ENCODE measurements at regions not wholly inside any gene's neighbourhood (a gene's known extent, or its start where the extent isn't known, plus 50 kb on each side); places are given as distances from the start of the nearest gene placed in this dataset.
A peak's percentile ranks its signal among the peaks of the same experiment; 100 is the strongest.

- H3K4me1 ChIP-seq (ENCODE audit: control insufficient read depth, insufficient read depth, low read length) = peaks cover 14% of the 10 kb centered on the region
- H3K9ac ChIP-seq (ENCODE audit: low read length in 2 of 2) = no peak overlapping the region
- H3K9me3 ChIP-seq (ENCODE audit: control insufficient read depth in 2 of 2, low read length in 2 of 2) = no peaks in the 10 kb centered on the region
- H3K36me3 ChIP-seq (ENCODE audit: control insufficient read depth in 2 of 2, insufficient read depth in 2 of 2, low read length in 2 of 2) = no peaks in the 10 kb centered on the region
- H3K27me3 ChIP-seq (ENCODE audit: control insufficient read depth in 1 of 2, insufficient read depth in 2 of 2, low read length in 2 of 2) = no peaks in the 10 kb centered on the region
- H3K4me3 ChIP-seq (ENCODE audit: low read length in 2 of 2) = no peak overlapping the region
- peak overlapping the region; percentile 24 for H3K27ac ChIP-seq (ENCODE audit: low read length)
Measured at GRCh38 chr4:154010371-154010770, 221.5 kb upstream of the SFRP2 start.

GRCh38 chr4:154009788-154010187 lies 220.9 kb upstream of the SFRP2 start:
- H3K4me3 ChIP-seq (ENCODE audit: low read length in 2 of 2) = no peak overlapping the region
- H3K27ac ChIP-seq (ENCODE audit: low read length) = peak overlapping the region; percentile 24
- no peaks in the 10 kb centered on the region for H3K36me3 ChIP-seq (ENCODE audit: control insufficient read depth in 2 of 2, insufficient read depth in 2 of 2, low read length in 2 of 2)
- no peaks in the 10 kb centered on the region for H3K9me3 ChIP-seq (ENCODE audit: control insufficient read depth in 2 of 2, low read length in 2 of 2)
- no peak overlapping the region for H3K9ac ChIP-seq (ENCODE audit: low read length in 2 of 2)
- H3K4me1 ChIP-seq (ENCODE audit: control insufficient read depth, insufficient read depth, low read length) = peaks cover 19% of the 10 kb centered on the region
- no peaks in the 10 kb centered on the region for H3K27me3 ChIP-seq (ENCODE audit: control insufficient read depth in 1 of 2, insufficient read depth in 2 of 2, low read length in 2 of 2)

GRCh38 chr4:154009191-154009590 lies 220.3 kb upstream of the SFRP2 start:
- H3K4me3 ChIP-seq (ENCODE audit: low read length in 2 of 2) = no peak overlapping the region
- no peak overlapping the region for H3K27ac ChIP-seq (ENCODE audit: low read length)
- no peak overlapping the region for H3K9ac ChIP-seq (ENCODE audit: low read length in 2 of 2)
- no peaks in the 10 kb centered on the region for H3K9me3 ChIP-seq (ENCODE audit: control insufficient read depth in 2 of 2, low read length in 2 of 2)
- peaks cover 21% of the 10 kb centered on the region for H3K4me1 ChIP-seq (ENCODE audit: control insufficient read depth, insufficient read depth, low read length)
- no peaks in the 10 kb centered on the region for H3K27me3 ChIP-seq (ENCODE audit: control insufficient read depth in 1 of 2, insufficient read depth in 2 of 2, low read length in 2 of 2)
- no peaks in the 10 kb centered on the region for H3K36me3 ChIP-seq (ENCODE audit: control insufficient read depth in 2 of 2, insufficient read depth in 2 of 2, low read length in 2 of 2)

DNA sequence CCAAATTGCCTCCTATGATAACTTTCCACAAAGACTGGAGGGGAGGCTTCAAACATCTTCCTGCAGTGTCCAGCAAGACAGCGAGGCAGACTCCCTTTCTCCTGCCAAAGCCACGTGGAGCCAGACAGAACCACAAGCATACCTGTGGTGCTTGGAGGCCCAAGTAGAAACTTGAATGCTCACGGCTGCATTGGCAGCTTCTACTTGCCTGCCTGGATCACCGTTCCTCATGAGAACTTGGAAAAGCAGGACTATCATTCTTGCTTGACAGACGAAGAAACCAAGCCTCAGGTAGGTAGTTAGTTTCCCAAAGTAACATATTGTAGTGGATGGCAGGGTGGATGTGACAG lies 216.3 kb upstream of the SFRP2 start:
- Histone ChIP-seq H3K9me3 (ENCODE audit: control insufficient read depth in 2 of 2, low read length in 2 of 2) (no peaks in the 10 kb centered on the region), H3K4me3 (ENCODE audit: low read length in 2 of 2) (peak overlapping the region in 1 of 2 donors; percentile 15), H3K9ac (ENCODE audit: low read length in 2 of 2) (no peak overlapping the region), H3K36me3 (ENCODE audit: control insufficient read depth in 2 of 2, insufficient read depth in 2 of 2, low read length in 2 of 2) (no peaks in the 10 kb centered on the region), H3K27me3 (ENCODE audit: control insufficient read depth in 1 of 2, insufficient read depth in 2 of 2, low read length in 2 of 2) (no peaks in the 10 kb centered on the region), H3K4me1 (ENCODE audit: control insufficient read depth, insufficient read depth, low read length) (peaks cover 22% of the 10 kb centered on the region), H3K27ac (ENCODE audit: low read length) (peak overlapping the region; percentile 55)

GRCh38 chr4:154004507-154005170 lies 215.8 kb upstream of the SFRP2 start:
- Histone ChIP-seq H3K4me3 (ENCODE audit: low read length in 2 of 2) (no peak overlapping the region), H3K27ac (ENCODE audit: low read length) (peak overlapping the region; percentile 55), H3K27me3 (ENCODE audit: control insufficient read depth in 1 of 2, insufficient read depth in 2 of 2, low read length in 2 of 2) (no peaks in the 10 kb centered on the region), H3K9ac (ENCODE audit: low read length in 2 of 2) (no peak overlapping the region), H3K4me1 (ENCODE audit: control insufficient read depth, insufficient read depth, low read length) (peaks cover 20% of the 10 kb centered on the region), H3K36me3 (ENCODE audit: control insufficient read depth in 2 of 2, insufficient read depth in 2 of 2, low read length in 2 of 2) (no peaks in the 10 kb centered on the region), H3K9me3 (ENCODE audit: control insufficient read depth in 2 of 2, low read length in 2 of 2) (no peaks in the 10 kb centered on the region)

DNA sequence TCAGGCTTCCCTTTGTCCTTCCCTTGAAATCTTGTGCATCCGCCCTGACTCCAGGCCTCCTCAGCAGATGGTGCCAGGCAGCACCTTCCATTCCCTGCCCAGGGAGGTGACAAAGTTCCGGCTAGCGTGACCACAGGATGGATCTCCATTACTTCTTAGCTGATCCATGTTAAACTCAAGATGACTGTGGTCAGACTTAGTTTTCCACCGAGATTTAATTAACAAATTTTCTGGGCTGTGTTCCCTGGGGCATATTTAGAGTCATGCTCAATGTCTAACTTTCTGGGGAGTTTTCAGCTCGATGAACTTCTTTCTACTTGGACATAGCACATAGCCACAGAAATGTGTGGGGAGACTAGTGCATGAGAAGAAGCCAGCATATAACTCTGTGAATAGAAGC lies 215.1 kb upstream of the SFRP2 start:
- Histone ChIP-seq H3K9ac (ENCODE audit: low read length in 2 of 2) (no peak overlapping the region), H3K27me3 (ENCODE audit: control insufficient read depth in 1 of 2, insufficient read depth in 2 of 2, low read length in 2 of 2) (no peaks in the 10 kb centered on the region), H3K4me1 (ENCODE audit: control insufficient read depth, insufficient read depth, low read length) (peaks cover 20% of the 10 kb centered on the region), H3K4me3 (ENCODE audit: low read length in 2 of 2) (no peak overlapping the region), H3K27ac (ENCODE audit: low read length) (peak overlapping the region; percentile 55), H3K36me3 (ENCODE audit: control insufficient read depth in 2 of 2, insufficient read depth in 2 of 2, low read length in 2 of 2) (no peaks in the 10 kb centered on the region), H3K9me3 (ENCODE audit: control insufficient read depth in 2 of 2, low read length in 2 of 2) (no peaks in the 10 kb centered on the region)

- Histone ChIP-seq H3K4me1 (ENCODE audit: control insufficient read depth, insufficient read depth, low read length) (peaks cover 20% of the 10 kb centered on the region), H3K9me3 (ENCODE audit: control insufficient read depth in 2 of 2, low read length in 2 of 2) (no peaks in the 10 kb centered on the region), H3K27ac (ENCODE audit: low read length) (no peak overlapping the region), H3K4me3 (ENCODE audit: low read length in 2 of 2) (no peak overlapping the region), H3K9ac (ENCODE audit: low read length in 2 of 2) (no peak overlapping the region), H3K36me3 (ENCODE audit: control insufficient read depth in 2 of 2, insufficient read depth in 2 of 2, low read length in 2 of 2) (no peaks in the 10 kb centered on the region), H3K27me3 (ENCODE audit: control insufficient read depth in 1 of 2, insufficient read depth in 2 of 2, low read length in 2 of 2) (no peaks in the 10 kb centered on the region)
Measured at GRCh38 chr4:154003378-154003777, 214.5 kb upstream of the SFRP2 start.

DNA sequence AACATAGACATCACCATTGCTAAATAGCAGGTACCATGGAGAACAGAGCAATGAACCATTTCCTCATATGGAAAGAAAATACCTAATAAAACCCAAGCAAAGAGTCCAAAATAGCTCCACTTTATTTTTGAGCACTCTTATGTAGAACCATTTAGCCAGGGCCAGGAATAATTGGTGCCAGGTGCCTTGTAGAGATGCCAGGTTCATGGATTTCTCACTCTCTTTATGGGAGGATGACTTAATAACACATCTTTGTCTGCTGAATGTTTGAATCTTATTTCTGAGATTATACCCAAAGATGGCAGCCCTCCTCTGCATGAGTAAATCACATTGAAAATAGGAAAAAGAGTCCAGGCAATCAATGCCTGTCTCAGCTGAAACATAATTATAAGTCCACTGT lies 212.3 kb upstream of the SFRP2 start:
- peaks cover 20% of the 10 kb centered on the region for H3K4me1 ChIP-seq (ENCODE audit: control insufficient read depth, insufficient read depth, low read length)
- no peaks in the 10 kb centered on the region for H3K27me3 ChIP-seq (ENCODE audit: control insufficient read depth in 1 of 2, insufficient read depth in 2 of 2, low read length in 2 of 2)
- H3K9ac ChIP-seq (ENCODE audit: low read length in 2 of 2) = no peak overlapping the region
- no peak overlapping the region for H3K27ac ChIP-seq (ENCODE audit: low read length)
- H3K9me3 ChIP-seq (ENCODE audit: control insufficient read depth in 2 of 2, low read length in 2 of 2) = no peaks in the 10 kb centered on the region
- no peaks in the 10 kb centered on the region for H3K36me3 ChIP-seq (ENCODE audit: control insufficient read depth in 2 of 2, insufficient read depth in 2 of 2, low read length in 2 of 2)
- H3K4me3 ChIP-seq (ENCODE audit: low read length in 2 of 2) = no peak overlapping the region

DNA sequence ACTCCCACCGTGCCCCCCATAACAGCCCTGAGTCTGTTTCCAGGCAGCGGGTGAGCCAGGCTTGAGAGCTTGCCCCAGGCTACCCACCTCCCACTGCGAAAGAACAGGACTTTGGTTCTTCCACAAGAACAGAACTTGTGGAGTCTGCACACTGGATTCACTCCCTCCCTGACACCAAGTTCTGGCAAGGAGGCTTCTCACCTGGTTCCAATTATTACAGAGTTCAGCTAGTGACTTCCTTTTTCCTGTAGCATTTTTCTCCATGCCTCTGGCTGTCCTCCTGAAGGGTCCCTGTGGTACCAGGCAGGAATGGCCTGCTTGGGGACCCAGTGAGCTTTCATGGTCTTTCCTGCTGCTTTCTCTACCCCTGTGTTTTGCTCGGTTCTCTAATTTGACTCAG lies 208.6 kb upstream of the SFRP2 start:
- no peak overlapping the region for H3K27ac ChIP-seq (ENCODE audit: low read length)
- no peaks in the 10 kb centered on the region for H3K27me3 ChIP-seq (ENCODE audit: control insufficient read depth in 1 of 2, insufficient read depth in 2 of 2, low read length in 2 of 2)
- H3K9ac ChIP-seq (ENCODE audit: low read length in 2 of 2) = no peak overlapping the region
- no peak overlapping the region for H3K4me3 ChIP-seq (ENCODE audit: low read length in 2 of 2)
- H3K9me3 ChIP-seq (ENCODE audit: control insufficient read depth in 2 of 2, low read length in 2 of 2) = no peaks in the 10 kb centered on the region
- peaks cover under 1% of the 10 kb centered on the region for H3K4me1 ChIP-seq (ENCODE audit: control insufficient read depth, insufficient read depth, low read length)
- H3K36me3 ChIP-seq (ENCODE audit: control insufficient read depth in 2 of 2, insufficient read depth in 2 of 2, low read length in 2 of 2) = no peaks in the 10 kb centered on the region

DNA sequence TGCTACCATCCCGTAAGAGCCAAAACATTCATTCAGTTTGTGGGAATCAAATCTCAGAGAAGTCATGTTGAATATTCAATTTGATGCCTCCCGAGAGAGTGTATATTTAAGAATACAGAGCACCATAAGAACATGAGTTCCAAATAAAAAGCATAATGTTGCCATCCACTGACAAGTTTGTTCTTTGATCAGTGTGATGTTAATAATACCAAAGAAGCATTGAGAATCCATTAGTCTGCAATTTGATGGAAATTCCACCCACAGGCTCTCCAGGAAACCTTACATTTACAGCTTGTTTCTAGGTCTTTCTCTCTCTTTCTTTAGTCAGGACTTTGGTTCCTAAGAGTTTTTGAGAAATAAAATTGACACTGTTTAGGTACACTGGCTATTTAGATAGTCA lies 200.6 kb upstream of the SFRP2 start:
- H3K4me3 ChIP-seq (ENCODE audit: low read length in 2 of 2) = no peak overlapping the region
- no peaks in the 10 kb centered on the region for H3K4me1 ChIP-seq (ENCODE audit: control insufficient read depth, insufficient read depth, low read length)
- no peaks in the 10 kb centered on the region for H3K27me3 ChIP-seq (ENCODE audit: control insufficient read depth in 1 of 2, insufficient read depth in 2 of 2, low read length in 2 of 2)
- H3K27ac ChIP-seq (ENCODE audit: low read length) = no peak overlapping the region
- no peak overlapping the region for H3K9ac ChIP-seq (ENCODE audit: low read length in 2 of 2)
- H3K36me3 ChIP-seq (ENCODE audit: control insufficient read depth in 2 of 2, insufficient read depth in 2 of 2, low read length in 2 of 2) = no peaks in the 10 kb centered on the region
- H3K9me3 ChIP-seq (ENCODE audit: control insufficient read depth in 2 of 2, low read length in 2 of 2) = peaks cover 0 to 2% of the 10 kb centered on the region in 2 donors

DNA sequence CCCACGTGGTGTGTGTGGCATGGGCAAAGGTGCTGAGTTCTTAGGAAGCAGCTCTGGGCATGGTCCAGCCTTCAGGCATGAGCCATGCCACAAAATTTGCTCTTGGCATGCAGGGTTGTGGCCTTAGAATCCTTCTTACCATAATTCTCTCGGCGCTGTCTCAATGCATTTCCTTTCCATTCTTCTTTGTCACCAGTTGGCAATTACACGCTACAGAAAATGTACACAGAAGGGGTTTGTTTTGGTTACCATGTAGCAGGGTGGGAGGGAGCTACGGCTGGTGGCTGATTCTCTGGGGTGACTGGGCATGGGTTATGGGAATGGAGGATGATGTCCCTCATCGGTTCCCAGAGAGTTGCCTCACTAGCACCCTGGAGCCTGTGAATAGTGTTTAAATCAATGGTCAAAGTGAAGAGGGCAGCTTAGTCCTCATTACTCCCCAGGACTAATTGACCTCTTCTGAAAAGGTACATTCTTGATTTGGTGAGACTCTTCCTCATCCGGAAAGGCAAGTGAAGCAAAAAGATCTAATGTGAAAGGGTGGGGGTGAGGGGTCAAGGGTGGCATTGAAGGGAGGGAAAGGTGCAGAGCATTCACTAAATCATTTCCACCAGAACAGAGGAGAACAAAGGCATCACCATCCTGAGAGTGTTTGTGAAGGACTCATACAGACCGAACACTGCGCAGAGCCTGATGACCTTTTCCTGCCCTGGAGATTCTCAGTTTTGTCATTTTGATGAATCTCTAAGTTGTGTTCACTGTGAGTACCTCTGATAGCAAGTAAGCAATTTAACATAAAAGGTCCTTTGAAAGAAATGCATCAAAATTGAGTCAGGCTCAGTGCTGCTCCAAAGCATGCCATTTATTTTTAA lies 199.8 kb upstream of the SFRP2 start:
- Histone ChIP-seq H3K4me1 (ENCODE audit: control insufficient read depth, insufficient read depth, low read length) (no peaks in the 10 kb centered on the region), H3K9me3 (ENCODE audit: control insufficient read depth in 2 of 2, low read length in 2 of 2) (peaks cover 0 to 2% of the 10 kb centered on the region in 2 donors), H3K27ac (ENCODE audit: low read length) (no peak overlapping the region), H3K36me3 (ENCODE audit: control insufficient read depth in 2 of 2, insufficient read depth in 2 of 2, low read length in 2 of 2) (no peaks in the 10 kb centered on the region), H3K9ac (ENCODE audit: low read length in 2 of 2) (no peak overlapping the region), H3K27me3 (ENCODE audit: control insufficient read depth in 1 of 2, insufficient read depth in 2 of 2, low read length in 2 of 2) (no peaks in the 10 kb centered on the region), H3K4me3 (ENCODE audit: low read length in 2 of 2) (peak overlapping the region in 1 of 2 donors; percentile 31)
